Progenitor cell of endocrine pancreas (in vitro differentiated cells): ENCODE measurements at regions not wholly inside any gene's neighbourhood (a gene's known extent, or its start where the extent isn't known, plus 50 kb on each side); places are given as distances from the start of the nearest gene placed in this dataset.
"Not testable (repeated sequence)": the region's sequence is repeated elsewhere in the genome, so short reads cannot be mapped to it uniquely, and the experiment has no call there.

ENCODE experiments used
- DNase-seq: peaks from one replicate; pipeline ENCODE4 v3.0.0; 2021; ENCODE audit warnings: low spot score; ENCODE audit not compliant: unreplicated experiment
- H3K27ac Mint-ChIP-seq: 2 replicates; pipeline ENCODE4 v1.8.0; 2021; ENCODE audit warnings: mild to moderate bottlenecking, moderate library complexity, mixed read lengths
- H3K27me3 Mint-ChIP-seq: 2 replicates; pipeline ENCODE4 v1.8.0; 2021; ENCODE audit warnings: mixed read lengths
- H3K36me3 Mint-ChIP-seq: 2 replicates; pipeline ENCODE4 v1.8.0; 2022; ENCODE audit warnings: mixed read lengths; ENCODE audit not compliant: insufficient read depth
- H3K4me1 Mint-ChIP-seq: 2 replicates; pipeline ENCODE4 v1.8.0; 2021; ENCODE audit warnings: low read depth, mixed read lengths
- H3K4me3 Mint-ChIP-seq: 2 replicates; pipeline ENCODE4 v1.8.0; 2021; ENCODE audit warnings: low read depth, mild to moderate bottlenecking, moderate library complexity, mixed read lengths
- H3K9me3 Mint-ChIP-seq: 2 replicates; pipeline ENCODE4 v1.8.0; 2021; ENCODE audit warnings: low read depth, mixed read lengths
- TF ChIP-seq, protein P1 (sequence below): fragments of 200-600 bp; sonication (generic); IDR thresholded peaks from one replicate; pipeline ENCODE4 v1.5.0; 2021; ENCODE audit warnings: antibody characterized with exemption, mild to moderate bottlenecking; ENCODE audit not compliant: unreplicated experiment

DNA sequence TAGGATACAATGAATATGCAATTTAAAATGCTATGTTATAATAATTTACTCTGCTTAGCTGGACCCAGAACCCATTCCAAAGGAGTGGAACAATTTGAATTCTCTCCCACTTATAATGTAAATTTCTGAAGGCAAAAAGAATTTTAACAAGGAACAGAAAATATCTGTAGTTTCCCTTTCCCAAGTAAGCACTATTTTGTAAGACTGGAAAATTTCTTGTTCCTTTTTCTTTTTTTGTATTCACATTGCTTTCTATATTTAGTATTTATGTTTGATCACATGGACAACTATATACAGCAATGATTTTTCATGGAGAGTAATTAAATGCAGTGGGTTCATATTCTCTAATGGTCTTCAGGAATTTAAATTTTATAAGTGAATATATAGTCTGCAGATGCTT is 127.4 kb downstream of the GPR85 start:
- TF ChIP-seq, protein P1, sequence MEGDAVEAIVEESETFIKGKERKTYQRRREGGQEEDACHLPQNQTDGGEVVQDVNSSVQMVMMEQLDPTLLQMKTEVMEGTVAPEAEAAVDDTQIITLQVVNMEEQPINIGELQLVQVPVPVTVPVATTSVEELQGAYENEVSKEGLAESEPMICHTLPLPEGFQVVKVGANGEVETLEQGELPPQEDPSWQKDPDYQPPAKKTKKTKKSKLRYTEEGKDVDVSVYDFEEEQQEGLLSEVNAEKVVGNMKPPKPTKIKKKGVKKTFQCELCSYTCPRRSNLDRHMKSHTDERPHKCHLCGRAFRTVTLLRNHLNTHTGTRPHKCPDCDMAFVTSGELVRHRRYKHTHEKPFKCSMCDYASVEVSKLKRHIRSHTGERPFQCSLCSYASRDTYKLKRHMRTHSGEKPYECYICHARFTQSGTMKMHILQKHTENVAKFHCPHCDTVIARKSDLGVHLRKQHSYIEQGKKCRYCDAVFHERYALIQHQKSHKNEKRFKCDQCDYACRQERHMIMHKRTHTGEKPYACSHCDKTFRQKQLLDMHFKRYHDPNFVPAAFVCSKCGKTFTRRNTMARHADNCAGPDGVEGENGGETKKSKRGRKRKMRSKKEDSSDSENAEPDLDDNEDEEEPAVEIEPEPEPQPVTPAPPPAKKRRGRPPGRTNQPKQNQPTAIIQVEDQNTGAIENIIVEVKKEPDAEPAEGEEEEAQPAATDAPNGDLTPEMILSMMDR, result no peak
- no peak overlapping the region for H3K27ac Mint-ChIP-seq
- no peaks in the 10 kb centered on the region for H3K36me3 Mint-ChIP-seq
- no peak for DNase-seq
- no peaks in the 10 kb centered on the region for H3K4me1 Mint-ChIP-seq
- no peak overlapping the region for H3K4me3 Mint-ChIP-seq
- no peaks in the 10 kb centered on the region for H3K9me3 Mint-ChIP-seq
- H3K27me3 Mint-ChIP-seq, result peaks cover 20% of the 10 kb centered on the region

DNA sequence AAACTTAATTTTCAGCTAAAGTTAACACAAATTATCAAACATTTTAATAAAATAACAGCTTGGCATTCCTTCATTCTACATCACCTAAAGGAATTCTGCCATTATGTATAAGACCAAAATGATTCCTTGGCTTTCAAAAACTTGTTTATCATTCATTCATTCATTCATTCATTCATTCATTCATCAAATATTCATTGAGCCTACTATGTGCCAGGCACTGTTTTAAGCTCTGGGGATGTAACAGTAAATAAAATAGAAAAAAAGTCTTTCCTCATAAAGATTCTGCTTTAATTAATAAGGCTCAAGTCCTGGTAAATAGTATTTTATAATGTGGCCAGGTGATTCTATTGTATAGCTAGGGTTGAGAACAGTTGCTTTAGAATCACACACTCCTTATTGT is 127.9 kb downstream of the GPR85 start:
- Mint-ChIP-seq H3K36me3 (no peaks in the 10 kb centered on the region), H3K27me3 (peaks cover 17% of the 10 kb centered on the region), H3K4me1 (no peaks in the 10 kb centered on the region), H3K27ac (no peak overlapping the region), H3K9me3 (no peaks in the 10 kb centered on the region), H3K4me3 (no peak overlapping the region)
- DNase-seq, result no peak
- TF ChIP-seq, protein P1, result no peak

DNA sequence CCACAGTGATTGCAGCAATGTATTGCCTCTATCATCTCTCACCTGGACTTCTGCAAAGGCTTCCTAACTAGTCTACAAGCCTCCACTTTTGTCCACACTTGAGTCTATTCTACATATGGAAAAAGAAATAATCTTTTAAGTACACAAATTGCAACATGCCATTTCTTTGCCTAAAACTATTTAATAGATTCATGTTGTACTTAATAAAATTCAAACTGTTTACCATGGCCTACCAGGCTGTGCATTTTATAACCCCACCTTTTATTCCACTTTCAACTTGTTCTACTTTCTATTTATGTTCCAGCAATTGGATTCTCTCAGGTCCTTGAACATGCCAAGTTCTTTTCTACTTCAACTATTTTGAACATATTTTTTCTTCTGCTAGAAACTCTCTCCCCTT is 128.7 kb downstream of the GPR85 start:
- H3K4me1 Mint-ChIP-seq, result no peaks in the 10 kb centered on the region
- H3K9me3 Mint-ChIP-seq, result no peaks in the 10 kb centered on the region
- H3K27ac Mint-ChIP-seq, result no peak overlapping the region
- no peak for DNase-seq
- H3K4me3 Mint-ChIP-seq, result no peak overlapping the region
- TF ChIP-seq, protein P1, result no peak
- no peaks in the 10 kb centered on the region for H3K36me3 Mint-ChIP-seq
- peaks cover 15% of the 10 kb centered on the region for H3K27me3 Mint-ChIP-seq

DNA sequence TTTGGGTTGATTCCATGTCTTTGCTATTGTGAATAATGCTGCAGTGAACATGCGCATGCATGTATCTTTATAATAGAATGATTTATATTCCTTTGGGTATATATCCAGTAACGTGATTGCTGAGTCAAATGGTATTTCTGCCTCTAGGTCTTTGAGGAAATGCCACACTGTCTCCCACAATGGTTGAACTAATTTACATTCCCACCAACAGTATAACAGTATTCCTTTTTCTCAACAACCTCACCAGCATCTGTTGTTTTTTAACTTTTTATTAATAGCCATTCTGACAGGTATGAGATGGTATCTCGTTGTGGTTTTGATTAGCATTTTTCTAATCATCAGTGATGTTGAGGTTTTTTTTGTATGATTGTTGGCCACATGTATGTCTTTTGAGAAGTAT is 133.6 kb downstream of the GPR85 start:
- H3K4me3 Mint-ChIP-seq, H3K4me1 Mint-ChIP-seq, H3K9me3 Mint-ChIP-seq, H3K27ac Mint-ChIP-seq, H3K36me3 Mint-ChIP-seq, DNase-seq: not testable (repeated sequence)
- peaks cover 17% of the 10 kb centered on the region for H3K27me3 Mint-ChIP-seq

DNA sequence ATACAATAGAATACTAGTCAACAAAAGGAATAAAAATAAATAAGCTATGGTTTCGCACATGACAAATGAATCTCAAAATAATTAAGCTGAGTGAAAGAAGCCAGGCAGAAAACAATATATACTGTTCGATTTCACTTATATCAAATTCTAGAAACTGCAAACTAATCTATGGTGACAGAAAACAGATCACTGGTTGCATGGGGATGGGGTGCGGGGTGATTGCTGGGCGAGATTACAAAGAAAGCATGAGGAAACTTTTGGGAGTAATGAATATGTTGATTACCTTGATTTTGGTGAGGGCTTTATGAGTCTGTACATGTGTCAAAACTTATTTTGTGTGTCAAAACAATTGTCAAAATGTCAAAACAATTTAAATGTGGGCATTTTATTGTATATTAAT is 135.6 kb downstream of the GPR85 start:
- Mint-ChIP-seq H3K36me3 (no peaks in the 10 kb centered on the region), H3K9me3 (no peaks in the 10 kb centered on the region), H3K27ac (no peak overlapping the region), H3K4me3 (no peak overlapping the region), H3K27me3 (peaks cover 16% of the 10 kb centered on the region), H3K4me1 (no peaks in the 10 kb centered on the region)
- TF ChIP-seq, protein P1, result no peak
- DNase-seq, result no peak

DNA sequence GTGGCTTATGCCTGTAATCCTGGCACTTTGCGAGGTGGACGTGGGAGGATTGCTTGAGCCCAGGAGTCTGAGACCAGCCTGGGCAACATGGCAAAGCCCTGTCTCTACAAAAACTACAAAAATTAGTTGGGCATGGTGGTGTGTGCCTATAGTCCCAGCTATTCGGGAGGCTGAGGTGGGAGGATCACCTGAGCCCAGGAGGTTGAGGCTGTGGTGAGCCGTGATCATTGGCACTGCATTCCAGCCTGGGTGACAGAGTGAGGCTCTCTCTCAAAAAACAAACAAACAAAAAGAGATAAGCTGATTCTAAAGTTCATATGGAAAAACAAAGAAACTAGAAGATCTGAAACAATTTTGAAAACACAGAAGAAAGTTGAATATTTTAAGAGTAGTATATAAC is 136.9 kb downstream of the GPR85 start:
- H3K36me3 Mint-ChIP-seq, DNase-seq, H3K4me1 Mint-ChIP-seq, H3K9me3 Mint-ChIP-seq, H3K4me3 Mint-ChIP-seq, H3K27ac Mint-ChIP-seq: not testable (repeated sequence)
- peaks cover 12% of the 10 kb centered on the region for H3K27me3 Mint-ChIP-seq

DNA sequence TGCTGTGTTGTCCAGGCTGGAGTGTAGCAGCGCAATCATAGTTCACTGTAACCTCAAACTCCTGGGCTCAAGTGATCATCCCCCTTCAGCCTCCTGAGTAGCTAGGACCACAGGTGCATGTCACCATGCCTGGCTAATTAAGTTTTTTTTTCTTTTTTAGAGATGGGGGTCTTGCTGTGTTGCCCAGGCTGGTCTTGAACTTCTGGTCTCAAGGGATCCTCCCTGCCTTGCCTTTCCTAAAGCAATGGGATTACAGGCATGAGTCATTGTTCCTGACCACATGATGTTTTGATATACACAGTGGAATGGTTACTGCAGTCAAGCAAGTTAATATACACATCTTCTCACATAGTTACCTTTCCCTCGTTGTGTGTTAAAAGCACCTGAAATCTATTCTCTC is 140.3 kb downstream of the GPR85 start:
- no peak overlapping the region for H3K4me3 Mint-ChIP-seq
- H3K27me3 Mint-ChIP-seq, result peaks cover 15% of the 10 kb centered on the region
- no peaks in the 10 kb centered on the region for H3K4me1 Mint-ChIP-seq
- no peak overlapping the region for H3K27ac Mint-ChIP-seq
- no peaks in the 10 kb centered on the region for H3K9me3 Mint-ChIP-seq
- H3K36me3 Mint-ChIP-seq, result no peaks in the 10 kb centered on the region
- TF ChIP-seq, protein P1, result no peak
- no peak for DNase-seq
